HEK293 (cell line): ENCODE measurements at regions not wholly inside any gene's neighbourhood (a gene's known extent, or its start where the extent isn't known, plus 50 kb on each side); places are given as distances from the start of the nearest gene placed in this dataset.
A peak's percentile ranks its signal among the peaks of the same experiment; 100 is the strongest.

ENCODE experiments used
- CTCF ChIA-PET: fragments of 350-600 bp; formaldehyde crosslinking; extraction: SDS; loops from one replicate; lab custom pipeline; 2021; ENCODE audit warnings: antibody characterized with exemption; lab: Yijun Ruan, JAX
- POLR2A ChIA-PET: fragments of 300-600 bp; formaldehyde crosslinking; extraction: SDS; loops from one replicate; lab custom pipeline; 2020; ENCODE audit warnings: antibody characterized with exemption, inconsistent platforms; lab: Yijun Ruan, JAX
- H3K27ac ChIP-seq: fragments of 200-500 bp; sonication (Bioruptor generic); 2 replicates; pipeline ENCODE4 v1.5.1; 2014; ENCODE audit warnings: low read depth, low read length, control low read depth, inconsistent platforms; ENCODE audit errors: extremely low read depth
- H3K36me3 ChIP-seq, 2 experiments: fragments of 200-500 bp in 1 of 2; sonication (Bioruptor generic) in 1 of 2; 1 replicate in 1 of 2; 2 replicates in 1 of 2; pipeline ENCODE4 v1.5.1; 2014 to 2017; ENCODE audit warnings: inconsistent platforms in 2 of 2, low read length in 2 of 2; ENCODE audit not compliant: control insufficient read depth in 2 of 2, insufficient read depth in 1 of 2
- H3K4me1 ChIP-seq: fragments of 200-500 bp; sonication (Bioruptor generic); 2 replicates; pipeline ENCODE4 v1.5.1; 2014; ENCODE audit warnings: mild to moderate bottlenecking, low read length, inconsistent platforms; ENCODE audit not compliant: control insufficient read depth, insufficient read depth
- H3K4me3 ChIP-seq: 2 replicates; pipeline ENCODE4 v1.5.1; 2011; ENCODE audit warnings: low read depth, mild to moderate bottlenecking, control low read depth, low read length, moderate library complexity
- H3K9me3 ChIP-seq: fragments of 200-500 bp; sonication (Bioruptor generic); 2 replicates; pipeline ENCODE4 v1.5.1; 2014; ENCODE audit warnings: low read depth, low read length, inconsistent platforms; ENCODE audit not compliant: control insufficient read depth, insufficient read depth
- IKZF3 ChIP-seq: fragments of 450-650 bp; IDR thresholded peaks from 2 replicates; pipeline ENCODE4 v1.5.0; 2018; ENCODE audit warnings: missing biosample characterization, mild to moderate bottlenecking, missing genetic modification characterization, moderate library complexity
- KLF1 ChIP-seq: fragments of 450-650 bp; formaldehyde crosslinking; IDR thresholded peaks from 2 replicates; pipeline ENCODE4 v1.5.1; 2016; ENCODE audit warnings: missing biosample characterization, missing genetic modification characterization
- OVOL3 ChIP-seq: fragments of 450-650 bp; formaldehyde crosslinking; IDR thresholded peaks from 2 replicates; pipeline ENCODE4 v1.5.1; 2016; ENCODE audit warnings: missing biosample characterization, missing genetic modification characterization
- RBAK ChIP-seq: fragments of 450-650 bp; formaldehyde crosslinking; IDR thresholded peaks from 2 replicates; pipeline ENCODE4 v1.5.1; 2016; ENCODE audit warnings: missing biosample characterization, missing genetic modification characterization
- SCRT2 ChIP-seq: fragments of 450-650 bp; formaldehyde crosslinking; IDR thresholded peaks from 2 replicates; pipeline ENCODE4 v1.5.1; 2016; ENCODE audit warnings: missing biosample characterization, missing genetic modification characterization
- SP3 ChIP-seq: fragments of 450-650 bp; formaldehyde crosslinking; IDR thresholded peaks from 2 replicates; pipeline ENCODE4 v1.5.1; 2016; ENCODE audit warnings: missing biosample characterization, missing genetic modification characterization
- WT1 ChIP-seq: fragments of 450-650 bp; formaldehyde crosslinking; IDR thresholded peaks from 2 replicates; pipeline ENCODE4 v1.5.1; 2016; ENCODE audit warnings: missing biosample characterization, missing genetic modification characterization
- ZBTB1 ChIP-seq: fragments of 450-650 bp; formaldehyde crosslinking; IDR thresholded peaks from 2 replicates; pipeline ENCODE4 v1.5.1; 2016; ENCODE audit warnings: missing biosample characterization, missing genetic modification characterization
- ZBTB20 ChIP-seq: fragments of 450-650 bp; formaldehyde crosslinking; IDR thresholded peaks from 2 replicates; pipeline ENCODE4 v1.5.1; 2016; ENCODE audit warnings: missing biosample characterization, missing genetic modification characterization
- ZIC2 ChIP-seq: fragments of 450-650 bp; formaldehyde crosslinking; IDR thresholded peaks from 2 replicates; pipeline ENCODE4 v1.5.1; 2016; ENCODE audit warnings: missing biosample characterization, missing genetic modification characterization
- ZNF10 ChIP-seq: fragments of 450-650 bp; formaldehyde crosslinking; IDR thresholded peaks from 2 replicates; pipeline ENCODE4 v1.5.1; 2017; ENCODE audit warnings: missing biosample characterization, missing genetic modification characterization
- ZNF114 ChIP-seq: fragments of 450-650 bp; formaldehyde crosslinking; IDR thresholded peaks from 2 replicates; pipeline ENCODE4 v1.5.0; 2017; ENCODE audit warnings: missing biosample characterization, missing genetic modification characterization
- ZNF362 ChIP-seq: fragments of 450-650 bp; formaldehyde crosslinking; IDR thresholded peaks from 2 replicates; pipeline ENCODE4 v1.5.1; 2016; ENCODE audit warnings: missing biosample characterization, missing genetic modification characterization
- ZNF391 ChIP-seq: fragments of 450-650 bp; formaldehyde crosslinking; IDR thresholded peaks from 2 replicates; pipeline ENCODE4 v1.5.1; 2016; ENCODE audit warnings: low read depth, missing biosample characterization, missing genetic modification characterization, borderline replicate concordance
- ZNF501 ChIP-seq: fragments of 450-650 bp; formaldehyde crosslinking; IDR thresholded peaks from 2 replicates; pipeline ENCODE4 v1.5.1; 2016; ENCODE audit warnings: missing biosample characterization, missing genetic modification characterization
- ZNF548 ChIP-seq: fragments of 450-650 bp; formaldehyde crosslinking; IDR thresholded peaks from 2 replicates; pipeline ENCODE4 v1.5.1; 2016; ENCODE audit warnings: missing biosample characterization, missing genetic modification characterization
- ZNF600 ChIP-seq: fragments of 450-650 bp; formaldehyde crosslinking; IDR thresholded peaks from 2 replicates; pipeline ENCODE4 v1.5.1; 2016; ENCODE audit warnings: missing biosample characterization, missing genetic modification characterization
- TF ChIP-seq, protein P1 (sequence below): fragments of 450-650 bp; formaldehyde crosslinking; IDR thresholded peaks from 2 replicates; pipeline ENCODE4 v1.5.1; 2016; ENCODE audit warnings: missing biosample characterization, missing genetic modification characterization
- TF ChIP-seq, protein P2 (sequence below): fragments of 450-650 bp; formaldehyde crosslinking; IDR thresholded peaks from 2 replicates; pipeline ENCODE4 v1.5.1; 2016; ENCODE audit warnings: missing biosample characterization, missing genetic modification characterization
- TF ChIP-seq, protein P3 (sequence below): fragments of 450-650 bp; formaldehyde crosslinking; IDR thresholded peaks from 2 replicates; pipeline ENCODE4 v1.5.1; 2017; ENCODE audit warnings: missing biosample characterization, missing genetic modification characterization

DNA sequence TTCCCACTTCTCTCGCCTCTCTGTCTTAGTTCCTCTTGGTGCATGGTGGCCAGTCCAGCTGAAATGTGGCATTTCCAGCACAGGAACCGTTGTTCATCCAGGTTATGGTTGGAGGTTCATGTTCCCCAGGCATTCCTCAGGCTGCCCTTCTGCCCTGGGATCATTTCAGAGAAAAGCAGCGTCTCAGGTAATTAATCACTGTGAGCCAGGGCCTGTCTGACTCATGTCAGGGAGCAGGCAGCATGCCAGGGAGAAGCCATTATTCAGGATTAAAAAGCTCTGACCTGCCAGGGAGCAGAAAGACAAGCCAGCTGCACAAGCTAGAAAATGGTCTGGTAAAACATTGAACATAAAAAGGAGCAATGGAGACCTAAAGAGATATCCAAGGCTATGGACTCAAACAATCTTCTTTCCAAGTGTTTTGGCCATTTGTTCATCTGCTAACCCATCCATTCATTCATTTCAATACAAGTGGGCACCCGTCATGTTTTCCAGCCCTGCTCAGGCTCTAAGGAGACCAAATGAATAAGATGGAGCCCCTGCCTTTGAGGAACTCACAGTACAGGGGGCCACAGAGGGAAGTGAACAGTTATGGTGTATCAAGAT is 241.4 kb downstream of the DRD1 start (continued):
- TF ChIP-seq OVOL3 = no peak
- no peak for TF ChIP-seq ZNF114 (tag by site-specific recombination)
- TF ChIP-seq ZNF548 = no peak
- TF ChIP-seq ZNF362 (tag by site-specific recombination) = no peak
- TF ChIP-seq RBAK = no peak
- no peak for TF ChIP-seq ZNF501 (tag by site-specific recombination)
- TF ChIP-seq, protein P1, sequence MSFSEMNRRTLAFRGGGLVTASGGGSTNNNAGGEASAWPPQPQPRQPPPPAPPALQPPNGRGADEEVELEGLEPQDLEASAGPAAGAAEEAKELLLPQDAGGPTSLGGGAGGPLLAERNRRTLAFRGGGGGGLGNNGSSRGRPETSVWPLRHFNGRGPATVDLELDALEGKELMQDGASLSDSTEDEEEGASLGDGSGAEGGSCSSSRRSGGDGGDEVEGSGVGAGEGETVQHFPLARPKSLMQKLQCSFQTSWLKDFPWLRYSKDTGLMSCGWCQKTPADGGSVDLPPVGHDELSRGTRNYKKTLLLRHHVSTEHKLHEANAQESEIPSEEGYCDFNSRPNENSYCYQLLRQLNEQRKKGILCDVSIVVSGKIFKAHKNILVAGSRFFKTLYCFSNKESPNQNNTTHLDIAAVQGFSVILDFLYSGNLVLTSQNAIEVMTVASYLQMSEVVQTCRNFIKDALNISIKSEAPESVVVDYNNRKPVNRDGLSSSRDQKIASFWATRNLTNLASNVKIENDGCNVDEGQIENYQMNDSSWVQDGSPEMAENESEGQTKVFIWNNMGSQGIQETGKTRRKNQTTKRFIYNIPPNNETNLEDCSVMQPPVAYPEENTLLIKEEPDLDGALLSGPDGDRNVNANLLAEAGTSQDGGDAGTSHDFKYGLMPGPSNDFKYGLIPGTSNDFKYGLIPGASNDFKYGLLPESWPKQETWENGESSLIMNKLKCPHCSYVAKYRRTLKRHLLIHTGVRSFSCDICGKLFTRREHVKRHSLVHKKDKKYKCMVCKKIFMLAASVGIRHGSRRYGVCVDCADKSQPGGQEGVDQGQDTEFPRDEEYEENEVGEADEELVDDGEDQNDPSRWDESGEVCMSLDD = no peak
- no peak for TF ChIP-seq IKZF3 (tag by site-specific recombination)
- TF ChIP-seq ZNF600 = 0 out of 2 replicates have a peak, but pooled peaks have one; percentile 17
- no peak for TF ChIP-seq ZIC2
- TF ChIP-seq SP3 = no peak
- TF ChIP-seq WT1 (tag by site-specific recombination) = no peak
- TF ChIP-seq SCRT2 = peak; percentile 33; the same call in 1 of the 2 replicates
- TF ChIP-seq ZNF10 = no peak
- TF ChIP-seq KLF1 (tag by site-specific recombination) = no peak
- no peak for TF ChIP-seq ZBTB20
- no peak for TF ChIP-seq ZNF391 (tag by site-specific recombination)
- TF ChIP-seq ZBTB1 (tag by site-specific recombination) = no peak
- TF ChIP-seq, protein P2, sequence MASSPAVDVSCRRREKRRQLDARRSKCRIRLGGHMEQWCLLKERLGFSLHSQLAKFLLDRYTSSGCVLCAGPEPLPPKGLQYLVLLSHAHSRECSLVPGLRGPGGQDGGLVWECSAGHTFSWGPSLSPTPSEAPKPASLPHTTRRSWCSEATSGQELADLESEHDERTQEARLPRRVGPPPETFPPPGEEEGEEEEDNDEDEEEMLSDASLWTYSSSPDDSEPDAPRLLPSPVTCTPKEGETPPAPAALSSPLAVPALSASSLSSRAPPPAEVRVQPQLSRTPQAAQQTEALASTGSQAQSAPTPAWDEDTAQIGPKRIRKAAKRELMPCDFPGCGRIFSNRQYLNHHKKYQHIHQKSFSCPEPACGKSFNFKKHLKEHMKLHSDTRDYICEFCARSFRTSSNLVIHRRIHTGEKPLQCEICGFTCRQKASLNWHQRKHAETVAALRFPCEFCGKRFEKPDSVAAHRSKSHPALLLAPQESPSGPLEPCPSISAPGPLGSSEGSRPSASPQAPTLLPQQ (tag by site-specific recombination) = no peak

DNA sequence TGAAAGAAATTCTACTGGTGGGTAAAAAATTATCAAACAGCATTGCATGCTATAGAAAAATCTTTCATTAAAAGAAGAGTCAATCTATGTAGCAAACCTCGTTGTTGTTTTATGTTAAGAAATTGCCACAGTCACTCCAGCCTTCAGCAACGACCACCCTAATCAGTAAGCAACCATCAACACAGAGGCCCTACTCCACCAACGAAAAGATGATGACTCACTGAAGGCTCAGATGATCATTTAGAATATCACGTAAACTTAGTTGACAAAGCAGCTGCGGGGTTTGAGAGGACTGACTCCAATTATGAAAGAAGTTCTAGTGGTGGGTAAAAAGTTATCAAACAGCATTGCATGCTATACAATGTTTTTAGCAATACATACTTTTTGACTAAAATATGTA is 242.6 kb downstream of the DRD1 start:
- CTCF ChIA-PET = no interaction called here
- H3K27ac ChIP-seq = no peak overlapping the region
- H3K9me3 ChIP-seq = no peaks in the 10 kb centered on the region
- POLR2A ChIA-PET = no interaction called here
- 0 out of 2 replicates have a peak, but pooled peaks cover 2% of the 10 kb centered on the region for H3K4me1 ChIP-seq
- TF ChIP-seq ZNF10 = peak; percentile 99
- TF ChIP-seq, protein P3, sequence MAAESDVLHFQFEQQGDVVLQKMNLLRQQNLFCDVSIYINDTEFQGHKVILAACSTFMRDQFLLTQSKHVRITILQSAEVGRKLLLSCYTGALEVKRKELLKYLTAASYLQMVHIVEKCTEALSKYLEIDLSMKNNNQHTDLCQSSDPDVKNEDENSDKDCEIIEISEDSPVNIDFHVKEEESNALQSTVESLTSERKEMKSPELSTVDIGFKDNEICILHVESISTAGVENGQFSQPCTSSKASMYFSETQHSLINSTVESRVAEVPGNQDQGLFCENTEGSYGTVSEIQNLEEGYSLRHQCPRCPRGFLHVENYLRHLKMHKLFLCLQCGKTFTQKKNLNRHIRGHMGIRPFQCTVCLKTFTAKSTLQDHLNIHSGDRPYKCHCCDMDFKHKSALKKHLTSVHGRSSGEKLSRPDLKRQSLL (tag by site-specific recombination) = no peak
- no peaks in the 10 kb centered on the region for H3K36me3 ChIP-seq
- no peak overlapping the region for H3K4me3 ChIP-seq
